Body of pancreas (tissue), 4 donors: ENCODE measurements at regions not wholly inside any gene's neighbourhood (a gene's known extent, or its start where the extent isn't known, plus 50 kb on each side); places are given as distances from the start of the nearest gene placed in this dataset.

Source experiments
- POLR2A ChIP-seq, 3 donors: fragments of 450-650 bp; IDR thresholded peaks; one replicate each; pipeline ENCODE4 v1.6.1; 2016; ENCODE audit warnings: antibody characterized with exemption in 3 of 3, mild to moderate bottlenecking in 2 of 3
- TF ChIP-seq, protein P1 (sequence below), 7 experiments: fragments of 450-650 bp in 4 of 7; fragments of 200-600 bp in 3 of 7; sonication (generic) in 3 of 7; IDR thresholded peaks; one replicate each; pipeline ENCODE4 v1.5.1; 2016 to 2019; ENCODE audit warnings: antibody characterized with exemption in 7 of 7

DNA sequence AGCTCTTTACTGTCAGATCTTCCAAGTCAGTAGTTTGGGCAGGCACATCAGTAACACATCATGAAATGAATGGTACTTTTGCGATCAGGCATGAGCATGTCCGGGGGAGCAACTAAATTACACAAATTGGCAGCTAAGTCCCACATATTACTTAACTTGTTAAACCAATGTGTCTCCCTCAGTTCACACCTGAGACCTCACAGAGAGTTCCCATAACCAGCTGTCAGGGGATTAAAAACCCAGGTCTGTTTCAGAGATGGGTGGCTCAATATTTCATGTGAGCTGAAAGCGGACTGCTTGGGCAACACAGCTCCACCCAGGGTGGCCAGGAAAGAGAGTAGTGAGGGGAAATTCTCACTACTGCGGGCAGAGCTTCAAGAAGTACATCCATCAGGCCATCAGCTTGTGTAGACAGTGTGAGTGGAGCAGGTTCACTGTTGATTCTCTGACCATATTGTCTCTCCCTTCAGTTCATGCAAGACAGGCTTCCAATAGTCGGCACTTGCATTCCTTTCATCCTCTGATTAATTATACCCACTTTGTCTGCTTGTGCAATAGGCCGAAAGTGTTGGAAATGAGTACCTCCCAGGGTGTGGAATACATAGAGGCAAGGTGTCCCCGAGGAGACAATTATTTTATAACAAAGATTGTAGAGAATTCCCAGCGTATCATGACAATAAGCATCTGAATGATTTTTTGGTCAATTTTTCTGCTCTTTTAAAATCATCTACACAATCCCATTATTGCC lies 139.9 kb downstream of the PTGER3 start:
- TF ChIP-seq, protein P1, sequence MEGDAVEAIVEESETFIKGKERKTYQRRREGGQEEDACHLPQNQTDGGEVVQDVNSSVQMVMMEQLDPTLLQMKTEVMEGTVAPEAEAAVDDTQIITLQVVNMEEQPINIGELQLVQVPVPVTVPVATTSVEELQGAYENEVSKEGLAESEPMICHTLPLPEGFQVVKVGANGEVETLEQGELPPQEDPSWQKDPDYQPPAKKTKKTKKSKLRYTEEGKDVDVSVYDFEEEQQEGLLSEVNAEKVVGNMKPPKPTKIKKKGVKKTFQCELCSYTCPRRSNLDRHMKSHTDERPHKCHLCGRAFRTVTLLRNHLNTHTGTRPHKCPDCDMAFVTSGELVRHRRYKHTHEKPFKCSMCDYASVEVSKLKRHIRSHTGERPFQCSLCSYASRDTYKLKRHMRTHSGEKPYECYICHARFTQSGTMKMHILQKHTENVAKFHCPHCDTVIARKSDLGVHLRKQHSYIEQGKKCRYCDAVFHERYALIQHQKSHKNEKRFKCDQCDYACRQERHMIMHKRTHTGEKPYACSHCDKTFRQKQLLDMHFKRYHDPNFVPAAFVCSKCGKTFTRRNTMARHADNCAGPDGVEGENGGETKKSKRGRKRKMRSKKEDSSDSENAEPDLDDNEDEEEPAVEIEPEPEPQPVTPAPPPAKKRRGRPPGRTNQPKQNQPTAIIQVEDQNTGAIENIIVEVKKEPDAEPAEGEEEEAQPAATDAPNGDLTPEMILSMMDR (IDR thresholded peaks at IDR 0.05), result no peak
- TF ChIP-seq POLR2A (IDR thresholded peaks at IDR 0.05), result no peak
